Activated T-helper 1 cell treated with anti-CD3 and anti-CD28 coated beads, Interleukin-2, amount 50 U/mL, for 16 hours (primary cell): ENCODE measurements at regions not wholly inside any gene's neighbourhood (a gene's known extent, or its start where the extent isn't known, plus 50 kb on each side); places are given as distances from the start of the nearest gene placed in this dataset.
"Not testable (repeated sequence)": the region's sequence is repeated elsewhere in the genome, so short reads cannot be mapped to it uniquely, and the experiment has no call there.

Experiments used
- DNase-seq, 2 donors: peaks; one replicate each; pipeline ENCODE4 v3.0.0-alpha.2; 2020; ENCODE audit warnings: low read depth in 1 of 2, low spot score in 1 of 2

- no peak for DNase-seq
These were observed 95.7 kb upstream of the TSHZ3 start for GRCh38 chr19:31444931-31445330.

- DNase-seq = no peak
These were observed 96.2 kb upstream of the TSHZ3 start for GRCh38 chr19:31445406-31445805.

GRCh38 chr19:31448221-31448657 is 99.0 kb upstream of the TSHZ3 start:
- no peak for DNase-seq

GRCh38 chr19:31449379-31449778 is 100.1 kb upstream of the TSHZ3 start:
- DNase-seq = no peak

GRCh38 chr19:31450696-31451095 is 101.5 kb upstream of the TSHZ3 start:
- no peak for DNase-seq

GRCh38 chr19:31451686-31452330 is 102.6 kb upstream of the TSHZ3 start:
- no peak for DNase-seq

GRCh38 chr19:31459430-31459829 is 110.2 kb upstream of the TSHZ3 start:
- DNase-seq = no peak

GRCh38 chr19:31461814-31462539 is 112.7 kb upstream of the TSHZ3 start:
- no peak for DNase-seq

- DNase-seq = no peak
These were observed 121.1 kb upstream of the TSHZ3 start for GRCh38 chr19:31470229-31470939.

GRCh38 chr19:31470952-31471351 is 121.7 kb upstream of the TSHZ3 start:
- DNase-seq = no peak

GRCh38 chr19:31478241-31478640 is 129.0 kb upstream of the TSHZ3 start:
- no peak for DNase-seq

- DNase-seq = no peak
These were observed 134.1 kb upstream of the TSHZ3 start for GRCh38 chr19:31483226-31483857.

- DNase-seq = not testable (repeated sequence)
These were observed 135.7 kb upstream of the TSHZ3 start for GRCh38 chr19:31484858-31485410.

- DNase-seq = no peak
These were observed 136.2 kb upstream of the TSHZ3 start for GRCh38 chr19:31485472-31485871.

- DNase-seq = no peak
These were observed 142.0 kb upstream of the TSHZ3 start for GRCh38 chr19:31491242-31491641.

GRCh38 chr19:31492050-31492449 is 142.8 kb upstream of the TSHZ3 start:
- no peak for DNase-seq

GRCh38 chr19:31496076-31496475 is 146.8 kb upstream of the TSHZ3 start:
- DNase-seq = no peak

- DNase-seq = no peak
These were observed 148.5 kb upstream of the TSHZ3 start for GRCh38 chr19:31497709-31498108.

GRCh38 chr19:31498781-31499180 is 149.5 kb upstream of the TSHZ3 start:
- DNase-seq = no peak

- no peak for DNase-seq
These were observed 150.3 kb upstream of the TSHZ3 start for GRCh38 chr19:31499281-31500196.
